ENCODE measurements at regions not wholly inside any gene's neighbourhood (a gene's known extent, or its start where the extent isn't known, plus 50 kb on each side); places are given as distances from the start of the nearest gene placed in this dataset.

DNA sequence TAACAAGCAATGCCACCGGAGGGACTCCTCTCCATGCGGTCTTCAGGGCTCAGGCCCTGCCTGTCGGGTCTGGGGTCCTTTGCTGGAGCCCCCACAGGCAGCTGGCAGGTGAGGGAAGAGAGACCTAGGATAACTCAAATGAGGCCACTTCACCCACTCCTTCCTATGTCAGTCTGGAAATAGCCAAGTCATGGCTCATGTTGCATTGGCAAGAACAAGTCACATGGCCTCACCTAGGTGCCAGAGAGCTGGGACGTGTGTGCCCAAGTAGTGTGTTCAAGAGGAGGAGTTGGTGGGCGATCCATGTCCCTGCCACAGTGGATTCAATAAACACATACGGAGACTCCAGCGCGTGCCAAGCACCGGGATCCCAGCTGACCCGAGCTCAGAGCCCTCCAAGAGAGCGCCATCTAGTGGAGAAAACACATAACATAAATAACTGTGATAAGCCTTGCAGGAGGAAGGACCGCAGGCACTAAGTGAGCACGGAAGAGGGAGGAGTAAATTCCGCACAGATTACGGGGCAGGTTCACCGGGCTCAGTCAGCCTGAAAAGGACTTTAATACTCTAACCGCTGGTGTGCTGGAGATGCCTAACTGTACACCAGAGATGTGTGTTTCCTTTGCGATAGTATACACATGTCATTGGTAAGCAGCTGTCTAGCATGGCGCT lies 580.8 kb downstream of the CCDC171 start:
- DNase-seq, result no peak

DNA sequence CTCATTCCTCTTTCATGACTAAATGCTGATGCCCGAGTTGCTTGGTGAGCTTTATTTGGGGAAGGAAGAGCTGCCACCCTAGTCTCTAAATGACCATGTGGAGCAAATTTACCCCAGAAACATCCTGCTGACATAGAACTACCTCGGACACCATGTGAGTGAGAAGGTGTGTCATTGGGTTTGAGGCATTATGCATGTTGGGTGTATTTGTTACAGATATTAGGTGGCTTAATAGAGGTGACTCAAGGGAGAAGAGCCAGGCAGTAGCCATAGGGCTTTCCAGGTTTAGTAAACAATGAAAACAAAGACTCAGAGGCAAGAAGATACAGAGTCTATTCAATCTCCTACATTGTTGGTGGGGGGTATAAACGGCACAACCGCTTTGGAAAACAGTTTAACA lies 581.5 kb downstream of the CCDC171 start:
- no peak for DNase-seq

DNA sequence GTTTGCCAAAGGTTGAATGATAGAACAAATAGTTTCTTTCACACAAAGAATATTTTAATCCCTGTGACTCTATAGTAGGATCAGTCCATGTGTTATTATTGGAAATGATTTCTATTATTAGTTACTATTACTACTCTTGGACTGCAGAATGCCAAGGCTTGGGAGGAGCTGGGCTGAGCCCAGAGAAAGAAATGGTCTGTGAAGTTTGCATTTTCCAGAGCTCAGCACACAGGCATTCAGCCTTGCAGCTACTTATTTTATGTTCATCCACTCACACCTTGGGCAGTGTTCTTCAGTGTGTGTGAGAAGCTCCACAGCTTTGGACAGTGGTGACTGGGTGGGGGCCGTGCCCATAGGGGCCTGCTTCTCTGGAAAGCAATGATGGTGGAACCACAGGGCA lies 583.1 kb downstream of the CCDC171 start:
- DNase-seq, result no peak

DNA sequence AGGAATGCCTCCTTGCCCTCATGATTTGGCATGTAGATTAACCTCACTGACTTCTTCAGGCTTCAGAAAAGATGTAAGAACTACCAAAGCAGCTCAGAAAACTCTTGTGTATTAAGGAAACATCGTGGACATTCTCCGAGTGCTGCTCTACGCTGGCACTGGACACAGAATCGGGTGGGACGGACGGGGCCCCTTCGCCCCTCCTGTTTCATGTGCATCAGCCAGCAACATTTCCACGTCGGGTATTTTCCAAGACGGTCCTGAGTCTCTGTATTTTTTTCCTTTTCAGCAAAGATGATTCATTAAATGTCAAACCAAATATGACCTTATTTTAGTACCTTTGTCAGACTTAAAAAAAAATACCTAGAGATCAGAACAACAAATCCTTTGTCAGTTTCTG lies 583.6 kb downstream of the CCDC171 start:
- no peak for DNase-seq

DNA sequence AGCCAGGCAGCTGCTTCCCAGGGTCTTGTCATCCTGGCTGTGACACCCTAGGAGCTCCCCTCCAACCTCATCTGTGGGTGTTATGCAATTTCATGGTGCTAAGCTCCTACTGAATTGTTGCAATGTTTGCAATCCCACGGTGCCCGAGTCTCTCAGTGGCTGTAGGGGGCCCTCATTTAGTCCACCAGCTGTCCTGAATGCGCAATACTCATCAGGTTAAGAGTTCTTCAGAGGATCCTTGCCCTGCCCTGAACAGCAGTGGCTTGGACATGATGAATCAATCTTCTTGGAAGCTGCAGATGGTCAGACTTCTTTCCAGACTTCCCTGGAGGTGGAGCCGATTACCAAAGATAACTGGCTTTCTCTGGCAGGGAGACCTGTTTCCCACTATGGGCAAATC lies 584.1 kb downstream of the CCDC171 start:
- DNase-seq, result no peak

DNA sequence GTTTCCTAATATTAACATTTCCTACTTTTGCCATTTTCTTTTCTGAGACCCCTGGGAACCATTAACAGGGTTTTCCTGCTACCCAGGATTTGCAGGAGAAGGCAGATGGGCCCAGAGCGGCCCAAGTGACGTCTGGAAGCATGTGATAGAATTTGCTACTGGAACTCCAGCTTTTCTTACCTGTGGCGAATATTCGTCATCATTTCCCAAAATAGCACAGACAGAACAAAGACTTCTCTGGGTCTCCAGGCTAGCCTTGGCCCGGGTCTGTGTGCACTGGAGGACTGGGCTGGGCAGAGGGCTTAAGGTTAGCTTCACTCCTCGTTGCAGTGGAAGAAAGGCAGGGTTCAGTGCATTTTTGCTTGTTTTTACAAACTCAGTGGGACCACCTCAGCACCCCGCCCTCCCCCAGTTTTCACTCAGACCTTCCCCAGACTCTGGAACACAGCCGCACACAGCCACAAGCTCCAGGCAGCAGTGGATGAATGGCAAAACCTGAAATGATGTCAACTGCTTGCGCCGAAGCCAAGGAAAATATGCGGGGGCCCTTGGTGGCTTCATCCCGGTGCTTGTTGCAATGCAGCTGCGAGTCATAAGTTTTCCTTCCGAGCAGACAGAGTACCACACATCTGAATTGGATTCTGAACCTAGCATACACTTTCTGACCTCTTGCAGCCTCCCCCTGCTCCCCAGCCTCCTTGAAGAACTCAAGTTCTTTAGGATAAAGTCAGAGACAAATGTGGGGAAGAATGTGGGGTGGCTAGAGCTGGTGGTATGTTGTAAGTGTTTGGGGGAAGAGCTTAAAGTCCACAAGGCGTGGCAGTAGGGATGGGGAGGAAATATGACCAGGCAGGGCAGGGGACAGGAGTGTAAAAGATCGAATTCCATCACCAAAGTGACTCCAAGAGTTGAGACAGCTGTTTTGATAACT lies 586.0 kb downstream of the CCDC171 start:
- no peak for DNase-seq

DNA sequence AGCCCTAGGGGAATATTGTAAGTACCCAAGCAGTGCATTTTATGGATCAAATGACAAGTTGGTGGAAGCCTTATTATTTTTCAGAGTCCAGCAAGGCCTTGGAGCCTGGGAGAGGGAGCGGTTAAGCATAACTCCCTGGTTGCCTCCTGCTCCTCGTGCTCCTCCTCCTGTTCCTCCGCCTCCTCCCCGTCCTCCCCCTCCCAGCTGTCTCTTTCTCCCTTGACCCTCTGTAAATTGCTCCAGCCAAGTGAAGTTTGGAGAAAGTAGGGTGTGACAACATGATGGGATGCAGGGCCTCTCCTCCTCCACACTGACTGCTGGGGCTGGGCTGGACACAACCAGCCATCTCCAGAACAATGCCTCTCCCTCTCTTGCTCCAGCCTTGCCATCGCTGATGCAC lies 586.9 kb downstream of the CCDC171 start:
- no peak for DNase-seq

DNA sequence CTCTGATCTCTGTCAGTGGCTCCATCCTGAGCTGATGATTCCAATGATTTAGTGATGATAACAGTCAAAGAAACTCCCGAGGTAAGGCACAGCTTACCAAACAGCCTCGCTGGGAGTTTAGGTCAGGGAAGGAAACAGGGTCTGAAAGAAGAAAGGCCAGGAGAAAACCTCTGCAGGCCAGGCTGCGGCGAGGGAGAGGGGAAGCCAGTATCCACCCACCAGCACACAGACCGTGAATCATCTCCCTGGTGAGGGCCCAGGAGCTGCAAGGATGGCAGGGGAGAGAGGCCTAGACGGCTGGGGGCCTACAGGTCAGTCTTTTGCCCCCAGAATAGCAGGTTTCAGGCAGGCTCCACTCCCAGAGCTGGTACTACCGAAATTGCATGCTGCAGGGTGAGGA lies 590.5 kb downstream of the CCDC171 start:
- no peak for DNase-seq

DNA sequence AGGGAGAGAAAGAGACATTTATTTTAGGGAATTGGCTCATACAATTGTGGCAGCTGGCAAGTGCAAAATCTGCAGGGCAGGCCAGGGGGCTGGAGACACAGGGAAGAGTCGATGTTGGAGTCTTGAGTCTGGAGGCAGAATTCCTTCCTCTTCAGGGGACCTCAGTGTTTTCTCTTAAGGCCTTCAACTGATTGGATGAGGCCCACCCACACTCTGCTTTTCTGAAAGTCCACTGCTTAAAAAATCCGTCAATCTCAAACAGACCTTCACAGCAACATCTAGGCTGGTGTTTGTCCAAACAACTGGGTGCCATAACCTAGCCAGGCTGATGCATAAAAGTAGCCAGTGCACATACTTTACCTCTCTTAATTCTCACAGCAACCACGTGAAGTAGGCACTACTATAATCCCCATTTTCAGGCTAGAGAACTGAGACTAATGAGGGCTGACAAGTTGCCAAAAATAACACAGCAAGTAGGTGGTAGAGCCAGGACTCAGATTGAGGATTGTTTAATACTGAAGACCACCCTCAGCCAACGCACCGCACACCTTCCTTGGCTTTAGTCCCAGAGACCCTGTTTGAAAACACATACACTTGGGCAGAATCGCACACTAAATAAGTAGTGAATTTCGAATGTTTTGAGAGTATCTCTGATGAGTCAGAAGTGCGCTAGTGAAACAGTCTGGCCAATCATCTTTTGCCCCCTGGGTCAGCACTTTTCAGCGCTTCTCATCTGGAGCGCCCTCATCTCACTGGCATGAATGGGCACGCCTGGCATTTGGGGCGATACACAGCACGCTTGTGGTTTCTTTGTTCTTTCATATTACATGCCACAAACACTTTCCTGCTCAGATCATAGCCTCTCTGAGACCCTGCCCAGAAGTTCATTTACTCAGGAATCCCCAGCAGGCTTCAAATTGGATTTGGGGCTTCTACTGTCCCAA lies 591.4 kb downstream of the CCDC171 start:
- no peak for DNase-seq

DNA sequence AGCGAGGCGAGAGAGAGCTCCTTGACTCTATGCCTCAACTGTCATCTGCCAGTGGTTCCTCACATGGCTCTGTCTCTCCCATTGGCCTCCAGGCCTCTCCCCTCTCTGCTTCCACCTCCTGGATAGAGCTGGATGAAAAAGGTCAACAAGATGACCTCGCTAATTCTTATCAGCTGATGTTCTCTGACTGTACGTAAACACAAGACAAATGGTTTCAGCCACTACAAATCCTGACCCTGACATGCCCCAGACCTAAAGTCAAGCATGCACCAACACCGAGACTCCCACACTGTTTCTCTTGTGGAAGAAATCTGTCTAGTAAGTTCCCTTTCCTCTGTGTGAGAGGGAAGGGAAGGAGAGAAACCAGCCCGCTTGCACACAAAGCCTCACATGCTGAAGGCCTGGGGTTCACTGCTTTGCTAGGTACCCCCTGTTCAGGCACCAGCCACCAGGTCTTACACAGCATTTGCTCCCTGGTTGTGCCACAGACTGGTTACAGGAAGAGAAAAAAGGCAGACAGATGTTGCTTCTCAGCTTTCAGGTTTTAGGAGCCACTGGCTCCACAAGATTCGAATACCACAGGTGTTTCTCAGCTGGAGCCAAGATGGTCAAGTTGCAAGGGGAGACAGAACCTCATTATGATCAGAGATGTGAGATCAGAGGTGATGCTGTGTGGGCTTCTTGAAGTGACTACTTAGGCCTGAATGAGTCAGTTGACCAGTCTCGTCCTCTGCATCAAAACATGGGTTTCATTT lies 592.5 kb downstream of the CCDC171 start:
- no peak for DNase-seq

DNA sequence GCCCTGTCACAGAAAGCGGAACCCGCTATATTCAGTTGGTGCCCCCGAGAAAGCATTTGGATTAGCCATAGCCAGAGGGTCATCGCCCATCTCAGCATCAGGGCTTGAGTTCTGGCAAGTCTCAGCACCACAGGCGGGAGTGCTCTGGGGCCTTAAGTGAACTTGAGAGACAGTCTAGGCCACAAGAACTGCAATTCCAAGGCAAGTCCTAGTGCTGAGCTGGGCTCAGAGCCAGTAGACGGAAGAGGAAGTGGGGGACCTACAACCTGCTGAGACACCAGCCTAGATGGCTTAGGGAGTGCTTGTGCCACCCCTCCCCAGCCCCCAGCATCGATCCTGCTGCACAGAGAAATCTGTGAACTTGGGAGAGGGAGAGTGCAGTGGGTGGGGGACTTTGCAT lies 594.9 kb downstream of the CCDC171 start:
- no peak for DNase-seq

DNA sequence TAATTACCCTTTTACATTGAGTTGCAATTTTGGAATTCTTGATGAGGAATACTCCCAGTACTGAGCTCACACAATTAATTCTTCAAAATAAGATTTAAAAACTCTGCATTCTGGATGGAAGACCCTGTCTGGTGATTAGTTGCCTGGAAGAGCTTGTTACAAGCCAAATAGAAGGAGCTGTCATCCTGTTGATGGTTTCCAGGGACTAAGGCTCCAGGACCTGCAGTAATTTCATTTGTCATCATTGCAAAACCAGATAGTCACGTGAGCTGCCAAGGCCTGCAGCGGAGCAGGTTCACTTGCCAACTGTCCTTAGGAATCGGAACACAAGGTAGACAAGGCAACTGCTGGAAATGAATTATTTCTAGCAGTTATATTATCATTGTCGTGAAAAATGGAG lies 597.7 kb downstream of the CCDC171 start:
- no peak for DNase-seq

DNA sequence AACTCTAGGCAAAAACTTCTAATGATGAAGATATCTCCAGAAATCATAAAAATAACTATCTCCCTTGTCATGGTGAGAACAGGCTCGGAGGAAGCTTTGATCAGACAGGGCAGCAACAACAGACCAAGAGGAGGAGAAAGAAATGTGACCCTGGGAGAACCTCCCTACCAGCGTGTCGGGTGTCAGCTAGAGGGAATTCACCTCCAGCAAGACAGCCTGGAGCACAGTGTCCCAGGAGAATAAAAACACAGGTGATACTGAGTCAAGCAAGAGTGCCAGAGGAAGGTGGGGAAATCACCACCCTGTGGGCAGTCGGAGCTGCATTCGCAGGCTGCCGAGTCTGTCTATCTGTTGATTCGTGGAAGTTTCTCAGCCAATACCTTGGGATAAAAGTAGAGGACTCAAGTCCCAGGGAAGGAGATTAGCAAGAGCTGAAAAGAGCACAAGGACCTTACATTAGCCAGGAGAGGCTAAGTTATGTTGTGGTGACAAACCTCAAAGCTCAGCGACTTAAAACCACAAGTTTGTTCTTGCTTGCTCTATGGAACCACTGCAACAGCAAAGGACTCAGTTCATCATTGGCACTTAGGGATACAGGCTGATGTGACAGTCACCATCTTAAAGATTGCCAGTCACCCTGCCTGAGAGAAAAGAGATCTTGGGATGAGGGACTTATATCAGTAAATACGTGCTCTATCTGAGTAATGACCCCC lies 598.3 kb downstream of the CCDC171 start:
- DNase-seq, result no peak

DNA sequence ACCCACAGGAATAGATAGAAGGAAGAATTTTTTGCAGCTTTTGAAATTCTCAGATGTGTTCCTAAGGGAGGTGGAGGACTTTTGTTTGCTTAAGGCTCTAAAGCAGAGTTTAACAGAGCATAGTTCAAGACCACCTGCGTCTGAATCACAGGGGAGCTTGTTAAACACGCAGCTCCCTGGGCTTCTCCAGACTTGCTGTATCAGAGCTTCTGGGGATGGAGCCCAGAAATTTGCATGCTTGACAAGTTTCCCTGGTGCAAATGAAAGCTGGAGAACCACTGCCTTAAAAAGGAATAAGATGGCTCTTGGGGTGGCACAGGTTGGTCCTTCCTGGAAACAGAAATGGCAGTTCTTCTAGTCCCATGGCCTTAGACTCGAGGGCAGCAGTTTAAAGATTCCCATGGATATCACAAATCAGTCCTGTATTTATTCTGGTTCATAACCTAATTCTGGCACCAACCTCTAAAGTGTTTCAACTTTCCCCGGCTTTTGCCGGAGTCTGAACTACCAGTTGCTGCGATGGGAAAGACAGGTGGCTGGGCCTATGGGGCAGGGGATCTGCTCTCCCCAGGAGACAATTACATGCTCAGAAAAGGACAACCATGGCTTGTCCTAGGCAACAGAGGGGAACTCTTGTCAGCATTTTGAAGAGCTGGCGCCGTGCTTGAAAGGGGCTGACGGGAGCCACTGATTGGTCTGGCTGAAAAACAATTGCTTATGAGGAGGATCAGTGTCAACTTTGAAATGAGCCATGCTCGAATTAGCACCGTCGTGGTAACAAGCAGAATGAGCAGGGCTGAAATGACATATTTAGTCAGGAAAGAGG lies 599.6 kb downstream of the CCDC171 start:
- DNase-seq, result no peak

DNA sequence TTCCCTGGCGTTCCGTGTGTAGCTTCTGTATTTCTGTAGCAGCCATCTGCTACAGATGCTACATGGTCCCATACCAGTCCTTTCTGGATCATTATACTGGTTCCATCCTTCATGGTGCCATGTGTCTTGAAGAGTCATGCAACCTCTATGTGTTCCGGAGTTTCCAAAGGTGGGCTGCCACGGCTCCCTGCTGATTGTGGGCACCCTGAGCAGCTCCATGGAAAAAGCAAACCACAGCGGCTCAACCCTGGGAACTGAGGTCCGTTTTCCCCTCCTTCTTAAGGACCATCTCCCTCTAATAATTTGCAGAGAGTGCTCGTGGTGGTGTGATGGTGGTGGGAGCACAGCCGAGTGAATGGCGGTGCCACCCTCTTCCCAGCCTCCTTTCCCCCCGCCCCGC lies 600.4 kb downstream of the CCDC171 start:
- DNase-seq, result no peak

DNA sequence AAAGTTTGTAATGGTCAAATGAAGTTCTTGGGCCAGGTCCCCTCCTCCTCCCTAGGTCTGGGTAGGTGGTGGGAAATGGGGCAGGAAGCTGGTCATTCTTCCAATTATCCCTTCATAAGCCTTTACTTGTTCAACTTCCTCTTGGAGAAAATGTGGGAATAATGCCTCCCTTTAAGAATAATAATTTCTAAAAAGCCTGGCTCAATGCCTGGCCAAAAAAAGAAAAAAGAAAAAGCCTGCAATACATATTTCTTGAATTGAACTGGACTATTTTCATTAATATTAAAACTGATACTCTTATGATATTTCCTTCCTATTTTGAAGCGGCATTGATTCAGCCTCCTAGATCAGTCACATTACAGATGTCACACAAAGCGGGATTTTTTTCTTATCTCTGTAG lies 600.9 kb downstream of the CCDC171 start:
- DNase-seq, result no peak

DNA sequence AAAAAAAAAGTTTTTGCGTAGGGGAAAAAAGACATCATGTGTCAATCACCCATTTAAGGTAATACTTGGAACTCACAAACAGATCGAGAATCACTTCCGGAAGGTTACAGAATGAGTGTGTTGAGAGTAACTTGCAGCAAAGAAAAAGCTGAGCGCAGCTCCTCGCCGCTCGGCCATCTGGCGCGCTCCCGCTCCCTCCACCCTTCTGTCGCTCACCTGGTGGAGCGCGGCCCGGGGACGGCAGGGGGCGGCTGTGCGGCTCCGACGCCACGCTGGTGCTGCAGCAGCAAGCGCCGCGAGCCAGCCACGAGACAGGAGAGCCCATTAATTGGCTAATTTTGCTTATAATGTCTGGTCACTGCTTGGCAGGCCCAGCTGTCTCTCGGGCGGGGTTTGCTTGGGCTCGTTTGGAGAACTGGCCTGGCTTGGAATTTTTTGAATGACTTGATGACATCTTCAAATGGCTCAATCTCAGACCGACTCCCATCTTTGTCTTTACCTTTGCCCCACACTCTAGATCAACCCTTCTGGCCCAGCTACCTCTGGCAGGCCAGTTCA lies 601.8 kb downstream of the CCDC171 start:
- peak; percentile 52 for DNase-seq

DNA sequence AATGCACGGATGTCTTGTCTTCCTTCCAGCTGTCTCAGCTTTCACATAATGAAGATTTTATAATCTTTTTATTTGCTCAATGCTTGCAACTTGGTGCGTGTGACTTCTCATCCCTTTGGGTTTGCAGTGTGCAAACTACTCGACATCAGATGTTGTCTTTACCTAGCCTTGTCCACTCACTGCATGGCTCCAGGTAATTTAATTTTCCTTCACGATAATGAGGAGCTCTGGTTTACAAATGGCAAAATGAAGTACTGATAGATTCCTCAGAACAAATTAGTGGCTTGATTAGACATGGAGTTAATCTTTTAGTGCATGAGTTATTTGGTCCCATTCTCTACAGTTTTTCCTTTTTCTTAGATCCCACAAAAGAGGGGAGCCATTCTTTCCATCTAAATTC lies 603.0 kb downstream of the CCDC171 start:
- DNase-seq, result no peak

DNA sequence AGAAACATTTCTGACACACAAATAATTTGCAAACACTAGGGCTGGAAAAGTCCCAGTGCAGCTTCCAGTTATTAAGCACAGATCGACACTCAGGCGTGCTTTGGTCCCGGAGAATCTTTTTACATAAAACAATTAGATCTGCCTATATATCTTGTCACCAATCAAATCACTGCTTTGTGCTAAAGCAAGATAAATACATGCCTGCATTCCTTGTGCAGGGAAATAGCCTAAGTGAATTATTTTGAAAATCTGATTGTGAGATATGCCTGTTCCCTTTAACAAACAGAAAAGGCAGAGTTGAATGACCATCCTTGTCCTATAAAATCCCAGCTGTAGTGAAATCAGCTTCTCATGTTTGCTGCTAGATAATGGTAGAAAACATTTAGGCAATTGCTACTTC lies 604.4 kb downstream of the CCDC171 start:
- no peak for DNase-seq

DNA sequence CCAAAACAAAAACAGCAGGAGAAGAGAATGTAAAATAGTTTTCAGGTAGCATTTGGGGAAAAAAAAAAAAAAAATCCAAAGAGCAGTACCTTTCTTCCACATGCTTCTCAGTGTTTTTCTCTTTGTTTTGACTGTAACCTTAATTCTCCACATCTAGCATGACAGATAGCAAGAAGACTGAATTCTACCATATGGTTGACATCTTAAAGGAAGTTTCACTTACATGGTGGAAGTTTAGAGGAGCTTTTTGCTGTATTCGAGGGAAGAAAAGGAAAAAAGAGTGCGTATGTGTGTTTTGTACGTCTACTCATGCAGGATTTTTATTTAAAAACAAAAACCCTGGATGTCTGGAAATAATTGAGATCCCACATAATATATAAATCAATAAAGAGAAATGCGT lies 604.8 kb downstream of the CCDC171 start:
- DNase-seq, result no peak

DNA sequence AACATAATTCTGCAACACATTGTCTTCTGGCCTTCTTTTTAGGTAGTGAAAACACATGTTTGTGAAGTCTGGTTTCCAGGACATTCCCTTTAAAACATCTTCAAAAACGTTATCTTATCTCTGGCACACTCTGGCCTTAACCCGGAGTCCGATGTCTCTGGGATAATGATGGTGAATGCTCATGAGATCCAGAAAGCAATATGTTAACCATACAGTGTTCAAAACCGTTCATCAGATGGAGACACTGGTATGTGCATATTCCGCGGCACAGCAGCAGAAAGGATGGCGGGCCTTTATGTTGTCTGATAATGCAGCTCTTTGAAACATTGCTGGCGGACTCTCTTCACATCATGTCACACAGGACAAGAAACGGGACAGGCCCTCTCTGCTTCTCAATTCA lies 605.2 kb downstream of the CCDC171 start:
- no peak for DNase-seq

Data from DMS153 (cell line).